T-cell (primary cell): ENCODE measurements at regions not wholly inside any gene's neighbourhood (a gene's known extent, or its start where the extent isn't known, plus 50 kb on each side); places are given as distances from the start of the nearest gene placed in this dataset.

Source experiments
- ATAC-seq, 4 experiments: fragments of 200-7000 bp in 3 of 4; fragments of 150-1000 bp in 1 of 4; cut with Tn5 transposase; replicated peaks in 1 of 4; 1 replicate in 3 of 4; 2 replicates in 1 of 4; pipeline ENCODE4 v1.10.0; 2021; ENCODE audit warnings: moderate library complexity in 3 of 4, mild to moderate bottlenecking in 2 of 4, moderate number of reproducible peaks in 1 of 4
- CTCF ChIA-PET, 2 donors: fragments of 300-600 bp; sonication (Branson Sonifier 250); formaldehyde crosslinking; loops; one replicate each; lab custom pipeline; 2022; ENCODE audit warnings: antibody characterized with exemption in 2 of 2; lab: Charles Lee
- POLR2A ChIA-PET, 2 donors: fragments of 300-600 bp; sonication (Branson Sonifier 250); formaldehyde crosslinking; loops; one replicate each; lab custom pipeline; 2022; ENCODE audit warnings: antibody characterized with exemption in 2 of 2; lab: Charles Lee
- DNase-seq, 35 experiments: peaks; one replicate each; pipeline versions ENCODE4 v3.0.0 to v3.0.0-alpha.2; 2013 to 2023
- H3K27ac ChIP-seq: one replicate; pipeline ENCODE4 v1.5.1; 2013; ENCODE audit warnings: low read length
- H3K27me3 ChIP-seq, 2 experiments: replicated peaks in 1 of 2; 1 replicate in 1 of 2; 2 replicates in 1 of 2; pipeline versions ENCODE4 v1.6.1 to v1.7.0; 2013; ENCODE audit warnings: low read length in 1 of 2, mixed read lengths in 1 of 2; ENCODE audit not compliant: control insufficient read depth in 2 of 2, insufficient read depth in 2 of 2; ENCODE audit errors: extremely low read depth in 1 of 2
- H3K36me3 ChIP-seq, 2 donors: 1 replicate in 1 of 2; 2 replicates in 1 of 2; pipeline versions ENCODE4 v1.6.1 to v1.7.0; 2013; ENCODE audit warnings: low read length in 1 of 2; ENCODE audit not compliant: control insufficient read depth in 2 of 2, insufficient read depth in 1 of 2; ENCODE audit errors: extremely low read depth in 1 of 2
- H3K4me1 ChIP-seq, 2 experiments: 1 replicate in 1 of 2; 2 replicates in 1 of 2; pipeline versions ENCODE4 v1.6.1 to v1.7.0; 2013; ENCODE audit warnings: low read length in 2 of 2, mixed read lengths in 1 of 2; ENCODE audit not compliant: insufficient read depth in 2 of 2, control insufficient read depth in 1 of 2; ENCODE audit errors: extremely low read depth in 1 of 2
- H3K4me3 ChIP-seq, 2 donors: 1 replicate in 1 of 2; 2 replicates in 1 of 2; pipeline versions ENCODE4 v1.5.1 to v1.7.0; 2013; ENCODE audit warnings: mild to moderate bottlenecking in 2 of 2, low read length in 1 of 2, moderate library complexity in 1 of 2; ENCODE audit not compliant: control insufficient read depth in 1 of 2; ENCODE audit errors: extremely low read depth in 1 of 2
- H3K9me3 ChIP-seq: 2 replicates; pipeline ENCODE4 v1.7.0; 2013
- H3K27ac Mint-ChIP-seq, 2 donors: one replicate each; pipeline ENCODE4 v1.8.0; 2020 to 2021; ENCODE audit warnings: mild to moderate bottlenecking in 2 of 2, mixed read lengths in 2 of 2
- H3K27me3 Mint-ChIP-seq, 2 donors: one replicate each; pipeline ENCODE4 v1.8.0; 2021 to 2022; ENCODE audit warnings: mixed read lengths in 2 of 2
- H3K36me3 Mint-ChIP-seq: one replicate; pipeline ENCODE4 v1.8.0; 2021; ENCODE audit warnings: mixed read lengths
- H3K4me1 Mint-ChIP-seq, 3 donors: one replicate each; pipeline ENCODE4 v1.8.0; 2020 to 2022; ENCODE audit warnings: mixed read lengths in 3 of 3, mild to moderate bottlenecking in 1 of 3
- H3K4me3 Mint-ChIP-seq, 3 donors: one replicate each; pipeline ENCODE4 v1.8.0; 2020 to 2022; ENCODE audit warnings: mild to moderate bottlenecking in 3 of 3, mixed read lengths in 3 of 3, moderate library complexity in 3 of 3
- H3K9me3 Mint-ChIP-seq, 3 donors: one replicate each; pipeline ENCODE4 v1.8.0; 2020 to 2022; ENCODE audit warnings: mixed read lengths in 3 of 3
- WGBS: methylation state at CpG from one replicate; pipeline ENCODE4 v1.1.5; 2013; ENCODE audit warnings: missing lambda C conversion rate; ENCODE audit not compliant: insufficient coverage; 5-methylcytosine and 5-hydroxymethylcytosine counted together

DNA sequence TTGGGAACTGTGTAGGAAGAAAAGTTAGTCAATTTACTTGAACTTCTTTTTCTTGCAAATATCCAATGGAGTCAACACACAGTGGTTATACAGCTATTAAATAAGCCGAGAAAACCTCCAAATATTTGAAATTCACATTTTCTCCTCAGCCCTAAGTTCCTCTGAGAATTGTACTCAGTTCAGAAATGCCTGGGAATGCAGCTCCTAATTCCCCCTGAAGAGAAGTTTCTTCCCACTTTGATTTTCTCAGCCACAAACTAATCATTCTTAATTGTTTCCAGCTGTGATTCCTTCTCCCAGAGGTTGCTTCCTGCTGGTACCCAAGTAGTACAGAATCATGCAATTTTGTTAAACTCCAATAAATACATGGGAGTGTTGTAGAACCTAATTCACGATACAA, 246.1 kb upstream of the MIR17HG start:
- CTCF ChIA-PET: no interaction called here
- Mint-ChIP-seq H3K4me1 (no peaks in the 10 kb centered on the region), H3K36me3 (no peaks in the 10 kb centered on the region), H3K27me3 (peaks cover 0 to 5% of the 10 kb centered on the region in 2 donors), H3K27ac (no peak overlapping the region), H3K4me3 (no peak overlapping the region), H3K9me3 (peaks cover 0 to 2% (median 0%) of the 10 kb centered on the region in 3 donors)
- Histone ChIP-seq H3K27ac (no peak overlapping the region), H3K4me3 (no peak overlapping the region), H3K4me1 (no peaks in the 10 kb centered on the region), H3K36me3 (no peaks in the 10 kb centered on the region), H3K27me3 (no peaks in the 10 kb centered on the region), H3K9me3 (no peaks in the 10 kb centered on the region)
- 60% methylated on average over 1 of the region's 2 CpGs for WGBS
- POLR2A ChIA-PET: no interaction called here
- DNase-seq: no peak
- ATAC-seq: no peak

DNA sequence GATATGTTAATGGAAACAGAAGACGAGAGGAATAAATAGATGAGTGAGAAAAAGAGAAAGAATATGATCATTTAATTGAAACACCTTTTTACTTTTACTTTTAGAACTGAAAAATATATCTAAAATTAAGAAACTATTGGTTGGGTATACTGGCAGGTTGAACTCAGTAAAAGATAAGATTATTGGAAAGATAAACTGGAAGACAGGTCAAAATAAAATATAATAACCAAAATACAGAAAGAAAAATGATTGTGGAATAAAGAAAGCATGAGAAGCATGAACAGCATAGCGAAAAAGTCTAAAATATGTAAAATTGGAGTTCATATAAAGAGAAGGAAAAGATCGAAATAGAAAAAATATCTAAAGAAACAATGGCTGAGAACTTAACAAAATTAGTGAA, 242.2 kb upstream of the MIR17HG start:
- H3K27ac Mint-ChIP-seq: no peak overlapping the region
- WGBS: no CpG with 5 or more reads among the region's 3 CpGs
- H3K9me3 ChIP-seq: no peaks in the 10 kb centered on the region
- H3K27me3 ChIP-seq: no peaks in the 10 kb centered on the region
- peaks cover 0 to 2% (median 0%) of the 10 kb centered on the region in 3 donors for H3K9me3 Mint-ChIP-seq
- ChIA-PET CTCF (no interaction called here), POLR2A (no interaction called here)
- no peaks in the 10 kb centered on the region for H3K4me1 ChIP-seq
- H3K4me1 Mint-ChIP-seq: no peaks in the 10 kb centered on the region
- H3K36me3 Mint-ChIP-seq: no peaks in the 10 kb centered on the region
- H3K27me3 Mint-ChIP-seq: peaks cover 0 to 5% of the 10 kb centered on the region in 2 donors
- ATAC-seq (no peak), DNase-seq (no peak)
- H3K4me3 Mint-ChIP-seq: no peak overlapping the region
- no peak overlapping the region for H3K27ac ChIP-seq
- H3K36me3 ChIP-seq: no peaks in the 10 kb centered on the region
- H3K4me3 ChIP-seq: no peak overlapping the region

DNA sequence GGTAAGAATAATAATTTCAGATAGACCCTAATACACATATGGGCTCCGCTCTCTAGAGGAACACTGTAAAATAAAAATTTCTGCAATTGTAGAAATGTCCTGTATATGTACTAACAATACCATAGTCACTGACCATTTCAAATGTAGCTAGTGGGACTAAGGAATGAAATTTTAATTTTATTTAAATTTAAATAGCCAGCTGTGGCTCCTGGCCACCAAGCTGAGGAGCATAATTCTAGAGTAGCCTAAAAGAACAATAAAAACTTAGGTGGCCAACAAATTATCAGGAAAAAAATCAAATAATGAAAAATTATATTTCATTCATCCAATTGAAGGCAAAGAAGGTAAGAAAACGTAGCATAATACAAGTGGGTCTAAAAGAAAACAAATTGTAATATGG, 240.9 kb upstream of the MIR17HG start:
- H3K9me3 ChIP-seq: no peaks in the 10 kb centered on the region
- no peaks in the 10 kb centered on the region for H3K4me1 Mint-ChIP-seq
- no peaks in the 10 kb centered on the region for H3K27me3 ChIP-seq
- no CpG with 5 or more reads among the region's 2 CpGs for WGBS
- CTCF ChIA-PET: no interaction called here
- ATAC-seq (no peak), DNase-seq (no peak)
- H3K27ac ChIP-seq: no peak overlapping the region
- POLR2A ChIA-PET: no interaction called here
- no peak overlapping the region for H3K4me3 ChIP-seq
- H3K4me3 Mint-ChIP-seq: no peak overlapping the region
- H3K36me3 Mint-ChIP-seq: no peaks in the 10 kb centered on the region
- H3K4me1 ChIP-seq: no peaks in the 10 kb centered on the region
- H3K27me3 Mint-ChIP-seq: peaks cover 0 to 5% of the 10 kb centered on the region in 2 donors
- peaks cover 0 to 2% (median 0%) of the 10 kb centered on the region in 3 donors for H3K9me3 Mint-ChIP-seq
- H3K36me3 ChIP-seq: no peaks in the 10 kb centered on the region
- H3K27ac Mint-ChIP-seq: no peak overlapping the region

DNA sequence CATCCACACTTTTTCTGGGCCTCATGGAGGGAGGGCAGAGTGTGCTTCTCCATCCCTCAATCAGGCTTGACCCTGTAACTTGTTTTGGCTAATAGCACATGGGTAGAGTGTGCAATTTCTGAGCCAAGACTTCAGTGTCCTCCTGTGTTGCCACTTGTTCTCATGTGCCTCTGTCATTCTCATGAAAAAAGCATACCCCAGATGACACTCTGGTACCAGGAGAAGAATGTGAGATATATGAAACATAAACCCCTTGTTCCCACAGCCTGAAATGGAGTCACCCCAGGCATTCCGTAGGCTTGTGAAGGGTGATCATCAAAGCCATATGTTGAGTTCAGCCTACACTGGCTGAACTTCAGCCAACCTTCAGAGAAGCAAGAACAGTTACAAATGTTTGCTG, 239.2 kb upstream of the MIR17HG start:
- Mint-ChIP-seq H3K4me3 (no peak overlapping the region), H3K9me3 (no peaks in the 10 kb centered on the region), H3K27ac (no peak overlapping the region), H3K36me3 (no peaks in the 10 kb centered on the region), H3K27me3 (no peaks in the 10 kb centered on the region), H3K4me1 (no peaks in the 10 kb centered on the region)
- no peaks in the 10 kb centered on the region for H3K36me3 ChIP-seq
- no peaks in the 10 kb centered on the region for H3K9me3 ChIP-seq
- DNase-seq (no peak), ATAC-seq (no peak)
- no peak overlapping the region for H3K4me3 ChIP-seq
- POLR2A ChIA-PET: no interaction called here
- WGBS: 100% methylated on average over 1 of the region's 1 CpG
- H3K27ac ChIP-seq: no peak overlapping the region
- H3K4me1 ChIP-seq: no peaks in the 10 kb centered on the region
- no peaks in the 10 kb centered on the region for H3K27me3 ChIP-seq
- CTCF ChIA-PET: no interaction called here

DNA sequence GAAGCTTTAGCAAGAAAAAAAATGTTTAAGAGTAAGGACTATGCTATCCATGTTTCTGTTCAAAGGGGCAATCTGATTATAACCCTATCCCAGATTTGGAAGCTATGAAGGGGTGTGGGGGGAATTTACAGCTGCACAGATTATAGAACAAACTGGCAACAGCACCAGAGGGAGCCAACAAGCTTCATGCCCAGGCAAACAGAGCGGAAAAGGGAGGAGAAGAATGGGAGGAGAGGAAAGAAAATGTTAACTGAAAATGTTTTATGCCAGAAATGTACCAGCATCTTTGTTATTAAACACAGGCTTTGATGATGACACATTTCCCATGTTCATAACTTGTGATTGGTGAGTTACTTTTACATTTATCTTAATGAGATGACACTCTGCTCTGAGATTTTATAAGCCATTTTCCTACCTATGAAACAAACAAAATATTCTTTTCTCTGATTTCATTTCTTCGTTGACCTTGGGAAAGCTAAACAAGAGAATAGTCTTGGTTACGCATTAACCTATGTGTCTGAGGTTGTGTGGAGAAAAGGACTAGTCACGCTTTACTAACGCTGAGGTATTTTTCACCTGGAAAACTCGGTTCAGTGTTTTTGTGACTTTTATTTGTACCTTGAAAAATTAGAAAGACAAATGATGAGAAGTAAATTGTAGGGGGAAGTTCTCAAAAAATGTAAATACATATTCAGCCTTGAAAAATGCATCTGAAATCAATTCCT, 235.8 kb upstream of the MIR17HG start:
- POLR2A ChIA-PET: no interaction called here

DNA sequence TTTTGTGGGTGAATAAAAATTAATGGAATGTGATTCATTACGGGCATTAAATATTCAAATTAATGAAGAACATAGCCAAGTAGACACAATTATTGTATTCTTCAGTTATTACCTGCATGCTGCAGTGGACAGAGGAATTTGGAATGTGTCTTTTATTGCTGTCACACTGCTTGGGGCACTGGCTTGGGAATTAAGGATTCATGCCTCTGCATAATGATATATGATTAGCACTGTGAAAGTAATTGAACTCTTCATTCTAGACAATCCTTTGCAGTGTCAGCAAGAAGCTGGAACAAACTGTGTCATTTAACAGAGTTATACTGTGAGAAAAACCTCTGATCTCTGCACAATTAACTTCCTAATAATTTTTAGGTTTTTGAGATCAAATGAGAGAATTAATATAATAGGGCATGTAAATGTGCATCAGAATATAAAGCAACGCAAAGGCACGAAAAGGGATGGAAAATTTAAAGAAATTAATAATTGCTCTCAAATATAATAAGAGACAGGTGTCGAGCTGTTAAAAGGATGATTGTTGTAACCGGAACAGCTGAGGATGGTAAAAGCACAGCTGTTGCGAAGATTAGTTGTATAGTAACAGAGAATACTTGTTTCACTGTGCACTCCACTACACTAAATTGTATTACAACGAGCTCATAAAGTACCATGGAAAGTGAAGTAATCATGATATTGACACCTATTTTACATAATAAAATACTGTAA, 235.1 kb upstream of the MIR17HG start:
- Histone ChIP-seq H3K9me3 (no peaks in the 10 kb centered on the region), H3K27ac (no peak overlapping the region), H3K4me1 (no peaks in the 10 kb centered on the region), H3K27me3 (no peaks in the 10 kb centered on the region), H3K36me3 (no peaks in the 10 kb centered on the region), H3K4me3 (no peak overlapping the region)
- no peaks in the 10 kb centered on the region for H3K36me3 Mint-ChIP-seq
- no peaks in the 10 kb centered on the region for H3K9me3 Mint-ChIP-seq
- POLR2A ChIA-PET: no interaction called here
- ATAC-seq (no peak), DNase-seq (no peak)
- no CpG with 5 or more reads among the region's 7 CpGs for WGBS
- H3K27ac Mint-ChIP-seq: no peak overlapping the region
- CTCF ChIA-PET: no interaction called here
- H3K4me1 Mint-ChIP-seq: no peaks in the 10 kb centered on the region
- H3K4me3 Mint-ChIP-seq: no peak overlapping the region
- no peaks in the 10 kb centered on the region for H3K27me3 Mint-ChIP-seq

More for the DNA sequence above, 235.8 kb upstream of the MIR17HG start:
- Histone ChIP-seq H3K4me1 (no peaks in the 10 kb centered on the region), H3K9me3 (no peaks in the 10 kb centered on the region), H3K27me3 (no peaks in the 10 kb centered on the region), H3K4me3 (no peak overlapping the region), H3K36me3 (no peaks in the 10 kb centered on the region), H3K27ac (no peak overlapping the region)
- H3K9me3 Mint-ChIP-seq: no peaks in the 10 kb centered on the region
- DNase-seq (no peak), ATAC-seq (no peak)
- WGBS: 100% methylated on average over 3 of the region's 6 CpGs
- no peak overlapping the region for H3K4me3 Mint-ChIP-seq
- no peak overlapping the region for H3K27ac Mint-ChIP-seq
- no peaks in the 10 kb centered on the region for H3K27me3 Mint-ChIP-seq
- H3K36me3 Mint-ChIP-seq: no peaks in the 10 kb centered on the region
- CTCF ChIA-PET: no interaction called here
- no peaks in the 10 kb centered on the region for H3K4me1 Mint-ChIP-seq
